Neuronal stem cell (in vitro differentiated cells): ENCODE measurements at regions not wholly inside any gene's neighbourhood (a gene's known extent, or its start where the extent isn't known, plus 50 kb on each side); places are given as distances from the start of the nearest gene placed in this dataset.

Experiments
- DNase-seq: peaks from one replicate; pipeline ENCODE4 v3.0.0-alpha.2; 2013; ENCODE audit warnings: low spot score
- H2AFZ ChIP-seq: one replicate; pipeline ENCODE4 v1.6.1; 2013; ENCODE audit warnings: mild to moderate bottlenecking, low read length, inconsistent platforms
- H2AK5ac ChIP-seq: 2 replicates; pipeline ENCODE4 v1.6.1; 2013; ENCODE audit warnings: low read depth, mild to moderate bottlenecking, inconsistent platforms, low read length, moderate library complexity, mixed read lengths
- H2BK120ac ChIP-seq: 2 replicates; pipeline ENCODE4 v1.6.1; 2013; ENCODE audit warnings: low read depth, mild to moderate bottlenecking, inconsistent platforms, low read length, moderate library complexity, mixed read lengths
- H2BK12ac ChIP-seq: one replicate; pipeline ENCODE4 v1.6.1; 2013; ENCODE audit warnings: low read length, inconsistent platforms
- H2BK15ac ChIP-seq: 2 replicates; pipeline ENCODE4 v1.6.1; 2013; ENCODE audit warnings: mild to moderate bottlenecking, low read length, inconsistent platforms, mixed read lengths
- H2BK5ac ChIP-seq: one replicate; pipeline ENCODE4 v1.6.1; 2013; ENCODE audit warnings: inconsistent platforms, mild to moderate bottlenecking, low read length, moderate library complexity
- H3K14ac ChIP-seq: one replicate; pipeline ENCODE4 v1.6.1; 2013; ENCODE audit warnings: low read length, inconsistent platforms
- H3K18ac ChIP-seq: 2 replicates; pipeline ENCODE4 v1.6.1; 2013; ENCODE audit warnings: low read length, inconsistent platforms
- H3K23ac ChIP-seq: 2 replicates; pipeline ENCODE4 v1.6.1; 2013; ENCODE audit warnings: low read depth, mild to moderate bottlenecking, mixed read lengths, low read length, inconsistent platforms; ENCODE audit not compliant: poor library complexity
- H3K27ac ChIP-seq: replicated peaks from 3 replicates; pipeline ENCODE4 v1.5.1; 2013; ENCODE audit warnings: low read length, inconsistent platforms
- H3K27me3 ChIP-seq, 3 experiments: 2 replicates each; pipeline ENCODE4 v1.6.1; 2013; ENCODE audit warnings: low read length in 3 of 3, mild to moderate bottlenecking in 2 of 3, inconsistent platforms in 1 of 3, low read depth in 1 of 3, mixed read lengths in 1 of 3, moderate library complexity in 1 of 3; ENCODE audit not compliant: control insufficient read depth in 3 of 3, insufficient read depth in 3 of 3
- H3K36me3 ChIP-seq, 2 donors: replicated peaks in 1 of 2; 2 replicates each; pipeline ENCODE4 v1.6.1; 2013; ENCODE audit warnings: low read length in 2 of 2; ENCODE audit not compliant: control insufficient read depth in 2 of 2, insufficient read depth in 2 of 2
- H3K4ac ChIP-seq: 2 replicates; pipeline ENCODE4 v1.6.1; 2013; ENCODE audit warnings: inconsistent platforms, mild to moderate bottlenecking, low read length, moderate library complexity
- H3K4me1 ChIP-seq, 2 donors: 1 replicate in 1 of 2; 2 replicates in 1 of 2; pipeline ENCODE4 v1.6.1; 2013; ENCODE audit warnings: low read length in 2 of 2, low read depth in 1 of 2; ENCODE audit not compliant: control insufficient read depth in 2 of 2, insufficient read depth in 1 of 2
- H3K4me2 ChIP-seq: one replicate; pipeline ENCODE4 v1.6.1; 2013; ENCODE audit warnings: mild to moderate bottlenecking, low read length, inconsistent platforms; ENCODE audit not compliant: insufficient read depth, poor library complexity, severe bottlenecking
- H3K4me3 ChIP-seq, 2 donors: 2 replicates each; pipeline ENCODE4 v1.5.1; 2013; ENCODE audit warnings: low read length in 2 of 2, mild to moderate bottlenecking in 2 of 2, inconsistent platforms in 1 of 2, moderate library complexity in 1 of 2
- H3K79me1 ChIP-seq: one replicate; pipeline ENCODE4 v1.6.1; 2013; ENCODE audit warnings: low read depth, mild to moderate bottlenecking, inconsistent platforms, low read length, moderate library complexity
- H3K9ac ChIP-seq: one replicate; pipeline ENCODE4 v1.6.1; 2013; ENCODE audit warnings: mild to moderate bottlenecking, low read depth, low read length, inconsistent platforms; ENCODE audit not compliant: poor library complexity
- H3K9me3 ChIP-seq, 2 donors: replicated peaks in 1 of 2; 2 replicates each; pipeline versions ENCODE3 to v1.6.1; 2013; ENCODE audit warnings: low read length in 2 of 2, mild to moderate bottlenecking in 2 of 2, inconsistent platforms in 1 of 2, low read depth in 1 of 2, mixed read lengths in 1 of 2, moderate library complexity in 1 of 2; ENCODE audit not compliant: control insufficient read depth in 2 of 2, insufficient read depth in 1 of 2
- H4K8ac ChIP-seq: one replicate; pipeline ENCODE4 v1.6.1; 2013; ENCODE audit warnings: low read depth, mild to moderate bottlenecking, inconsistent platforms, low read length, moderate library complexity
- H4K91ac ChIP-seq: one replicate; pipeline ENCODE4 v1.6.1; 2013; ENCODE audit warnings: low read length, low read depth, mild to moderate bottlenecking, inconsistent platforms; ENCODE audit not compliant: poor library complexity
- WGBS, 2 donors: extraction: QIAGEN DNeasy Blood & Tissue Kit; methylation state at CpG; one replicate each; pipeline ENCODE4 v1.1.7; 2013; ENCODE audit warnings: missing lambda C conversion rate in 2 of 2, mixed read lengths in 1 of 2; ENCODE audit not compliant: insufficient read length in 2 of 2, insufficient replicate concordance in 1 of 2; ENCODE audit errors: extremely low coverage in 2 of 2; 5-methylcytosine and 5-hydroxymethylcytosine counted together

DNA sequence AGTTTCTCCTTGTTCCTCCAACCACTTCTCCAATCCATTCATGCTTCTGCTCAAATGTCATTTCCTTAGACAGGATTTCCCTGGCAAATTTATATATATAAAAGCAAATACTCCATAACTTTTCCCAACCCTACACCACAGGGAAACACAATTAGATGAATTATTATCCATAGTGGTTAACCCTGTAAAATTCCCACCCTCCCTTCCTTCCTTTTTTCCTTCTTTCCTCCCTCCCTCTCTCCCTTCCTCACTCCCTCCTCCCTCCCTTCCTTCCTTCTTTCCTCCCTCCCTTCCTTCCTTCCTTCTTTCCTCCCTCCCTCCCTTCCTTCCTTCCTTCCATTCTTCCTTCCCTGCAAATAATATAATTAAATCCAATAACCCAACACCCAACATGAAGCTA lies 617.7 kb downstream of the IRS1 start:
- Histone ChIP-seq H3K4me2 (no peak overlapping the region), H2AFZ (no peak overlapping the region), H3K27me3 (no peaks in the 10 kb centered on the region), H3K14ac (no peak overlapping the region), H2BK120ac (no peak overlapping the region), H3K23ac (no peak overlapping the region), H3K9me3 (peaks cover 2 to 46% of the 10 kb centered on the region in 2 donors), H3K18ac (no peak overlapping the region), H3K79me1 (no peaks in the 10 kb centered on the region), H3K9ac (no peak overlapping the region), H4K8ac (no peak overlapping the region), H2BK5ac (no peak overlapping the region), H2AK5ac (no peak overlapping the region), H2BK12ac (no peak overlapping the region), H3K27ac (no peak overlapping the region), H3K4me1 (peaks cover 12 to 14% of the 10 kb centered on the region in 2 donors), H4K91ac (no peak overlapping the region), H3K4ac (no peak overlapping the region), H2BK15ac (no peak overlapping the region), H3K36me3 (no peaks in the 10 kb centered on the region), H3K4me3 (no peak overlapping the region)
- DNase-seq, result no peak

DNA sequence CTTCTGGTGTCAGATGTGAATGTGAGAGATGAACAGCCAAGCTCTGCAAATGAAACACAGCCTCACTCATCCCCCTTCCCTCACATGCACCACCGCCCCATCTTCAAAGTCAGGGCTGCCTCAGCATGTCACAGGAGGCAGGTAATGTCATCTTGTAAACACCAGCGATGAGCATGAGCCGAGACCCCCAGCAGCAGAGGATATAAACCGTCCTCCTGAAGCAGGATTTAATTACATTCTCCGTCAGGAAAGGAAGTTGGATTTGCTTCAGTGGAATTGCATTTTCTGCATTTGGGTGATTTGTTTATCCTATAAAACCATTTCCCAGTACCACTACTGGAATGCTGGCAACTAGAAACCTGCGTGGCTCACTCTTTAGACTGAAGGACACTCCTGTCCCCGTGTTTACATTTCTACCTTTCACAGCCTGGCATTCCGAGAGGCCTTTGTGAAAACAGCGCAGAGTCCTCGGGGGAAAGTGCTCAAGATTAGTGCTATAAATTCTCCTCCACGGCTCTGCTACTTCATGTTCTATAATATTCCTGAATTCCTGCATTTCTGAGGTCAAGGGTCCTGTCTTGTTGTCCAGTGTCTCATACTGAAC lies 619.2 kb downstream of the IRS1 start:
- Histone ChIP-seq H2AFZ (no peak overlapping the region), H3K27me3 (no peaks in the 10 kb centered on the region), H3K18ac (peak overlapping the region; percentile 35), H2AK5ac (no peak overlapping the region), H4K8ac (no peak overlapping the region), H4K91ac (no peak overlapping the region), H2BK15ac (no peak overlapping the region), H3K4me2 (no peak overlapping the region), H3K4me1 (peaks cover 6 to 11% of the 10 kb centered on the region in 2 donors), H3K27ac (no peak overlapping the region), H3K14ac (peak overlapping the region; percentile 31), H2BK120ac (peak overlapping the region; percentile 48), H2BK12ac (no peak overlapping the region), H2BK5ac (no peak overlapping the region), H3K36me3 (no peaks in the 10 kb centered on the region), H3K9me3 (peaks cover 2 to 52% of the 10 kb centered on the region in 2 donors), H3K9ac (no peak overlapping the region), H3K4ac (peak overlapping the region; percentile 44), H3K23ac (no peak overlapping the region), H3K4me3 (no peak overlapping the region), H3K79me1 (no peaks in the 10 kb centered on the region)
- DNase-seq, result no peak
- WGBS, 2 donors, result no CpG with 5 or more reads among the region's 11 CpGs

DNA sequence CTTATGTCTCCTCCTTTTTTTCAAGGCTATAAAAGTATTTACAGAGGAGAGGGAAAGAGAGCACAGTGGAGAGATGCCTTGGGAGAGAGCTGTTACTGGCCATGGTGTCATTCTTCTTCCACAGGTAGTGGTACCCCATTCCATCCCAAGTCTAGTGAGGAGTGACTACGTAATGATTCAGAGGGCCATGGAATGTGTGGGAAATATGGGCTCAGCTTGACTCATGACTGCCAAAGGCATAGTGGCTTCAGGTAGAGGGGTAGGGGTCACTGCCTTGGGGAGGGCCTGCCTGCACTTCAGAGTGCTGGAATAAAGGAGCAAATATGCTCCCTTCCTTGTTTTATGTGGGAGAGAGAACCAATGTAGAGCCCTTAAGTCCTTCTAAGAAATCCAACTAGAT lies 620.6 kb downstream of the IRS1 start:
- Histone ChIP-seq H4K91ac (no peak overlapping the region), H2AFZ (no peak overlapping the region), H2AK5ac (no peak overlapping the region), H3K79me1 (no peaks in the 10 kb centered on the region), H3K27me3 (no peaks in the 10 kb centered on the region), H2BK120ac (no peak overlapping the region), H2BK5ac (no peak overlapping the region), H3K14ac (no peak overlapping the region), H3K4me1 (peaks cover 0 to 9% of the 10 kb centered on the region in 2 donors), H3K36me3 (no peaks in the 10 kb centered on the region), H3K4ac (no peak overlapping the region), H3K4me2 (no peak overlapping the region), H2BK12ac (no peak overlapping the region), H2BK15ac (no peak overlapping the region), H3K9me3 (peaks cover 2 to 52% of the 10 kb centered on the region in 2 donors), H3K23ac (no peak overlapping the region), H3K27ac (no peak overlapping the region), H3K9ac (no peak overlapping the region), H3K4me3 (peak overlapping the region in 1 of 2 donors; percentile 40), H4K8ac (no peak overlapping the region), H3K18ac (no peak overlapping the region)
- DNase-seq, result no peak
- no CpG with 5 or more reads among the region's 1 CpG for WGBS, 2 donors

DNA sequence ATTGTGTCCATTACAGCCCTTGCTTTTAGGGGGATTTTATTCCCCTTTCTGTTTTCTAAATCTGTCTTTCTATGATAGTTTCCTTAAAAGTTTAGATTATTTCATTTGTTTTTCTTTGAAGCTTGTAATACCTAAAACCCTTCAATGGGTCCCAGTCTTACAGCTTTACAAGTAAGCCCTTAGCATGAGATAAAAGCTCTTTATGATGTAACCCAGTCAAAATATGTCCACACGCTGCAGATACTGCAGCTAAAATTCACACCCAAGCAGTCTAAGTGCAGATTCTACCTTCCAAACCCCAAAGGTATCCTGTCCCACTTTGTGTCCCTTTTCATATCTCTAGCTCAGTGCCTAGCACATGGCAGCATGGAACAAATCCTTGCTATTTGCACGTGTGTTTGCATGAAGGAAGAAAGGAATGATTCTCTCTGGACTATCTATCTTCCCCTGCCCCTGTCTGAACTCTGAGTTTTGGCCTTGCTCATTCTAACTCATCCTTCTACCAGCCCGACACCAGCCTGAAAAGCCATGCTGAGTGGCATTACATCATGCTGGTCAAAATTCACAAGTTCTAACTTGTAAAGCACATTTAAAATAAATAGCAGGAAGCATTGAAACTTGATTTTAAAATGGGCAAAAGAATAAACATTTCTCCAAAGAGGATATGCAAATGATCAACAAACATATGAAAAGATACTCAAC lies 623.2 kb downstream of the IRS1 start:
- Histone ChIP-seq H3K18ac (no peak overlapping the region), H3K9me3 (peaks cover 2 to 44% of the 10 kb centered on the region in 2 donors), H3K27ac (no peak overlapping the region), H3K23ac (no peak overlapping the region), H2BK12ac (no peak overlapping the region), H2AFZ (no peak overlapping the region), H3K4ac (no peak overlapping the region), H4K8ac (no peak overlapping the region), H3K79me1 (no peaks in the 10 kb centered on the region), H4K91ac (no peak overlapping the region), H3K4me1 (peaks cover 0 to 6% of the 10 kb centered on the region in 2 donors), H2BK120ac (no peak overlapping the region), H3K36me3 (no peaks in the 10 kb centered on the region), H3K4me2 (no peak overlapping the region), H3K4me3 (no peak overlapping the region), H2AK5ac (no peak overlapping the region), H2BK15ac (no peak overlapping the region), H3K27me3 (no peaks in the 10 kb centered on the region), H3K14ac (no peak overlapping the region), H2BK5ac (no peak overlapping the region), H3K9ac (no peak overlapping the region)
- no CpG with 5 or more reads among the region's 3 CpGs for WGBS, 2 donors
- no peak for DNase-seq
